GM21423 (cell line): ENCODE measurements at regions not wholly inside any gene's neighbourhood (a gene's known extent, or its start where the extent isn't known, plus 50 kb on each side); places are given as distances from the start of the nearest gene placed in this dataset.

Experiments used
- ATAC-seq: cut with Tn5 transposase; IDR thresholded peaks from one replicate; pipeline ENCODE4 v1.9.1; 2021; ENCODE audit warnings: mild to moderate bottlenecking, moderate library complexity; ENCODE audit not compliant: unreplicated experiment

- ATAC-seq: no peak
Measured at GRCh38 chr9:17019398-17019797, 115.4 kb upstream of the CNTLN start.

- no peak for ATAC-seq
Measured at GRCh38 chr9:17018540-17019196, 116.2 kb upstream of the CNTLN start.

- no peak for ATAC-seq
Measured at GRCh38 chr9:17017931-17018491, 116.8 kb upstream of the CNTLN start.

GRCh38 chr9:17013891-17014290 lies 120.9 kb upstream of the CNTLN start:
- no peak for ATAC-seq

- ATAC-seq: no peak
Measured at GRCh38 chr9:17013010-17013409, 121.8 kb upstream of the CNTLN start.

- ATAC-seq: no peak
Measured at GRCh38 chr9:17011880-17012279, 123.0 kb upstream of the CNTLN start.

- no peak for ATAC-seq
Measured at GRCh38 chr9:17009071-17009470, 125.8 kb upstream of the CNTLN start.

GRCh38 chr9:17005056-17005823 lies 129.6 kb upstream of the CNTLN start:
- no peak for ATAC-seq

GRCh38 chr9:17004500-17004899 lies 130.3 kb upstream of the CNTLN start:
- ATAC-seq: no peak

- ATAC-seq: no peak
Measured at GRCh38 chr9:17003576-17004240, 131.1 kb upstream of the CNTLN start.

GRCh38 chr9:16996901-16997491 lies 126.5 kb upstream of the BNC2 start:
- ATAC-seq: no peak

GRCh38 chr9:16992138-16992537 lies 121.7 kb upstream of the BNC2 start:
- no peak for ATAC-seq

GRCh38 chr9:16987026-16987425 lies 116.6 kb upstream of the BNC2 start:
- no peak for ATAC-seq

- no peak for ATAC-seq
Measured at GRCh38 chr9:16986556-16986955, 116.1 kb upstream of the BNC2 start.

- ATAC-seq: no peak
Measured at GRCh38 chr9:16985559-16986348, 115.3 kb upstream of the BNC2 start.

GRCh38 chr9:16982780-16983310 lies 112.4 kb upstream of the BNC2 start:
- ATAC-seq: no peak

- no peak for ATAC-seq
Measured at GRCh38 chr9:16976427-16976826, 106.0 kb upstream of the BNC2 start.

GRCh38 chr9:16974436-16974835 lies 104.0 kb upstream of the BNC2 start:
- no peak for ATAC-seq

GRCh38 chr9:16970321-16970720 lies 99.9 kb upstream of the BNC2 start:
- no peak for ATAC-seq

GRCh38 chr9:16964228-16964627 lies 93.8 kb upstream of the BNC2 start:
- ATAC-seq: no peak
